Astrocyte of the cerebellum (primary cell): ENCODE measurements at regions not wholly inside any gene's neighbourhood (a gene's known extent, or its start where the extent isn't known, plus 50 kb on each side); places are given as distances from the start of the nearest gene placed in this dataset.

Source experiments
- DNase-seq: peaks from one replicate; pipeline ENCODE4 v3.0.0-alpha.2; 2011; ENCODE audit warnings: low read depth
- H3K4me3 ChIP-seq: 2 replicates; pipeline ENCODE4 v1.5.1; 2011; ENCODE audit warnings: mild to moderate bottlenecking, low read depth, low read length, moderate library complexity
- CTCF ChIP-seq: IDR thresholded peaks from 2 replicates; pipeline ENCODE4 v1.5.1; 2012; ENCODE audit warnings: low read length, low read depth, moderate library complexity, mild to moderate bottlenecking; ENCODE audit errors: missing control alignments
- in situ Hi-C: cut with HindIII; loops from 2 replicates; pipeline ENCODE4 v1.10.0; 2017; ENCODE audit warnings: low sequenced_read_pairs

- in situ Hi-C loops = no loop called here
- no peak for DNase-seq
- H3K4me3 ChIP-seq = no peak overlapping the region
- TF ChIP-seq CTCF = no peak
These were observed 573.5 kb downstream of the TNS3 start for GRCh38 chr7:47008461-47008860.

GRCh38 chr7:47007471-47007870 lies 574.4 kb downstream of the TNS3 start:
- no peak overlapping the region for H3K4me3 ChIP-seq
- in situ Hi-C loops = no loop called here
- TF ChIP-seq CTCF = no peak
- DNase-seq = no peak

GRCh38 chr7:47000561-47000960 lies 581.4 kb downstream of the TNS3 start:
- in situ Hi-C loops = no loop called here
- TF ChIP-seq CTCF = no peak
- DNase-seq = no peak
- no peak overlapping the region for H3K4me3 ChIP-seq

GRCh38 chr7:46999866-47000265 lies 582.0 kb downstream of the TNS3 start:
- no peak for DNase-seq
- no peak overlapping the region for H3K4me3 ChIP-seq
- in situ Hi-C loops = no loop called here
- TF ChIP-seq CTCF = no peak

- DNase-seq = no peak
- H3K4me3 ChIP-seq = no peak overlapping the region
- no peak for TF ChIP-seq CTCF
- in situ Hi-C loops = no loop called here
These were observed 584.9 kb downstream of the TNS3 start for GRCh38 chr7:46996972-46997371.

GRCh38 chr7:46993396-46993795 lies 588.5 kb downstream of the TNS3 start:
- no peak for DNase-seq
- H3K4me3 ChIP-seq = no peak overlapping the region
- in situ Hi-C loops = no loop called here
- TF ChIP-seq CTCF = no peak

GRCh38 chr7:46990761-46991160 lies 591.1 kb downstream of the TNS3 start:
- peak; percentile 19 for DNase-seq
- TF ChIP-seq CTCF = no peak
- in situ Hi-C loops = no loop called here
- H3K4me3 ChIP-seq = no peak overlapping the region
